ENCODE measurements at regions not wholly inside any gene's neighbourhood (a gene's known extent, or its start where the extent isn't known, plus 50 kb on each side); places are given as distances from the start of the nearest gene placed in this dataset.

- Histone ChIP-seq H3K9ac (ENCODE audit: low read length) (no peak overlapping the region), H3K4me2 (ENCODE audit: low read length) (no peak overlapping the region), H3K9me2 (ENCODE audit: insufficient read depth) (no peaks in the 10 kb centered on the region), H4K20me1 (ENCODE audit: insufficient read depth) (no peaks in the 10 kb centered on the region), H3K9me3 (ENCODE audit: control insufficient read depth in 1 of 2, insufficient read depth in 1 of 2, low read depth in 1 of 2, low read length in 2 of 2) (no peaks in the 10 kb centered on the region), H3K79me2 (ENCODE audit: insufficient read depth, low read length) (no peaks in the 10 kb centered on the region), H3K27ac (ENCODE audit: low read depth, low read length) (no peak overlapping the region), H3K4me1 (ENCODE audit: control insufficient read depth in 1 of 2, insufficient read depth in 2 of 2, low read length in 2 of 2) (no peaks in the 10 kb centered on the region), H3K4me3 (replicated peaks in 1 of 2; ENCODE audit: low read depth in 1 of 2, low read length in 2 of 2) (no peak overlapping the region), H3K27me3 (ENCODE audit: insufficient read depth, low read length) (no peaks in the 10 kb centered on the region), H2AFZ (ENCODE audit: low read depth, low read length, poor library complexity, severe bottlenecking) (no peak overlapping the region), H3K36me3 (ENCODE audit: control insufficient read depth in 1 of 2, insufficient read depth in 2 of 2, low read length in 2 of 2) (no peaks in the 10 kb centered on the region)
- ATAC-seq (no peak), DNase-seq (ENCODE audit: low read depth, low spot score) (no peak)
- RAD21 ChIA-PET (ENCODE audit: low non-redundant PET in 1 of 2, low total read pairs in 2 of 2, uncharacterized antibody in 2 of 2, unreplicated experiment in 2 of 2) = no interaction called here
- intact Hi-C loops (cut with micrococcal nuclease) = no loop called here
- TF ChIP-seq CTCF (IDR thresholded peaks at IDR 0.05 in 2 of 3, conservative IDR thresholded peaks at IDR 0.05 in 1 of 3; ENCODE audit: borderline replicate concordance in 1 of 3, insufficient read depth in 1 of 3, low read depth in 2 of 3, low read length in 2 of 3) (no peak), ELF1 (IDR thresholded peaks at IDR 0.05; ENCODE audit: borderline replicate concordance, low read depth) (no peak), POLR2AphosphoS5 (IDR thresholded peaks at IDR 0.05; ENCODE audit: low read depth, low read length) (no peak), SRF (IDR thresholded peaks at IDR 0.05; ENCODE audit: low read depth) (no peak), TCF7L2 (IDR thresholded peaks at IDR 0.05; ENCODE audit: borderline replicate concordance, extremely low read depth, insufficient read depth, insufficient read length) (no peak), CEBPB (IDR thresholded peaks at IDR 0.05; ENCODE audit: low read depth) (no peak), POLR2A (IDR thresholded peaks at IDR 0.05; ENCODE audit: borderline replicate concordance, extremely low read depth, insufficient read depth, insufficient read length) (no peak), EGR1 (IDR thresholded peaks at IDR 0.05; ENCODE audit: low read depth) (no peak)
- BruUV-seq (replicated peaks) = no TSS peak
- POLR2A ChIA-PET = no interaction called here
- CTCF ChIA-PET = no interaction called here
Observed at GRCh38 chr4:159540501-159540900, 437.6 kb downstream of the RAPGEF2 start.

DNA sequence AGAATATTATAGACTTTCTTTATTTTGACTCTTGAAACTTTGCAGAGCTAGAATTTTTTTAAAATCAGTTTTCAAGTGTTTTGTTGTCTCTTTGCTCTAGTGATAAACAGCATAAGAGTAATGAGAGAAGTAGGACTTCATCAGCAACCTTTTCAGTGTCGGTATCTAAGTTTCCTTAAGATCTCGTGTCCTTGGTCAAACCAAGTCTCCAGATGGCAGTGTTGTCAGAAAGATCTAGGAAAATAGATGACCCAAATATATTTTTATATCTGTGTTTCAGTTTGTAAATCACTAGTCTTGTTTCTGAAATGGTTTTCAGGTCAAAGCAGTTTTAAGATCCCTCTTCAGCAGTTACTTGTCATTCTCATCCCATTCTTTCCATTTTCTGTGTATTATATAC, 438.3 kb downstream of the RAPGEF2 start:
- Histone ChIP-seq H3K79me2 (ENCODE audit: insufficient read depth, low read length) (no peaks in the 10 kb centered on the region), H2AFZ (ENCODE audit: low read depth, low read length, poor library complexity, severe bottlenecking) (no peak overlapping the region), H3K4me2 (ENCODE audit: low read length) (no peak overlapping the region), H4K20me1 (ENCODE audit: insufficient read depth) (no peaks in the 10 kb centered on the region), H3K27ac (ENCODE audit: low read depth, low read length) (no peak overlapping the region), H3K27me3 (ENCODE audit: insufficient read depth, low read length) (no peaks in the 10 kb centered on the region), H3K36me3 (ENCODE audit: control insufficient read depth in 1 of 2, insufficient read depth in 2 of 2, low read length in 2 of 2) (no peaks in the 10 kb centered on the region), H3K9ac (ENCODE audit: low read length) (no peak overlapping the region), H3K9me2 (ENCODE audit: insufficient read depth) (no peaks in the 10 kb centered on the region), H3K4me3 (replicated peaks in 1 of 2; ENCODE audit: low read depth in 1 of 2, low read length in 2 of 2) (no peak overlapping the region), H3K4me1 (ENCODE audit: control insufficient read depth in 1 of 2, insufficient read depth in 2 of 2, low read length in 2 of 2) (no peaks in the 10 kb centered on the region), H3K9me3 (ENCODE audit: control insufficient read depth in 1 of 2, insufficient read depth in 1 of 2, low read depth in 1 of 2, low read length in 2 of 2) (no peaks in the 10 kb centered on the region)
- no TSS peak for BruUV-seq (replicated peaks)
- no peak for ATAC-seq
- intact Hi-C loops (cut with micrococcal nuclease) = no loop called here
- RAD21 ChIA-PET (ENCODE audit: low non-redundant PET in 1 of 2, low total read pairs in 2 of 2, uncharacterized antibody in 2 of 2, unreplicated experiment in 2 of 2) = no interaction called here
- DNase-seq (ENCODE audit: low read depth, low spot score) = no peak
- POLR2A ChIA-PET = no interaction called here
- TF ChIP-seq SRF (IDR thresholded peaks at IDR 0.05; ENCODE audit: low read depth) (no peak), RAD21 (IDR thresholded peaks at IDR 0.05; ENCODE audit: low read depth) (peak; percentile 12; the same call in 1 of the 2 replicates), ELF1 (IDR thresholded peaks at IDR 0.05; ENCODE audit: borderline replicate concordance, low read depth) (no peak)
- CTCF ChIA-PET = no interaction called here

Data from HCT116 (cell line).